NCI-H1105 treated with DMSO at 0.1 percent for 48 hours (cell line): ENCODE measurements at regions not wholly inside any gene's neighbourhood (a gene's known extent, or its start where the extent isn't known, plus 50 kb on each side); places are given as distances from the start of the nearest gene placed in this dataset.

Experiments used
- DNase-seq: peaks from one replicate; lab custom pipeline; 2025; lab: John Stamatoyannopoulos, UW

- DNase-seq, result no peak
Measured at GRCh38 chr6:167515873-167516507, 191.1 kb downstream of the TTLL2 start.

- DNase-seq, result no peak
Measured at GRCh38 chr6:167517254-167517916, 192.5 kb downstream of the TTLL2 start.

GRCh38 chr6:167523426-167523825 lies 198.5 kb downstream of the TTLL2 start:
- no peak for DNase-seq

GRCh38 chr6:167524261-167525111 lies 199.6 kb downstream of the TTLL2 start:
- DNase-seq, result no peak

GRCh38 chr6:167525774-167526173 lies 200.9 kb downstream of the TTLL2 start:
- DNase-seq, result no peak

GRCh38 chr6:167526465-167527368 lies 201.8 kb downstream of the TTLL2 start:
- DNase-seq, result no peak

GRCh38 chr6:167528239-167528638 lies 203.4 kb downstream of the TTLL2 start:
- DNase-seq, result no peak

GRCh38 chr6:167528976-167529375 lies 204.1 kb downstream of the TTLL2 start:
- DNase-seq, result no peak

GRCh38 chr6:167529444-167530335 lies 204.8 kb downstream of the TTLL2 start:
- DNase-seq, result no peak

GRCh38 chr6:167530951-167531350 lies 206.1 kb downstream of the TTLL2 start:
- DNase-seq, result no peak

- DNase-seq, result no peak
Measured at GRCh38 chr6:167532410-167533288, 207.8 kb downstream of the TTLL2 start.

GRCh38 chr6:167533851-167534250 lies 209.0 kb downstream of the TTLL2 start:
- DNase-seq, result no peak

GRCh38 chr6:167537816-167538215 lies 212.9 kb downstream of the TTLL2 start:
- no peak for DNase-seq

GRCh38 chr6:167538746-167539145 lies 213.9 kb downstream of the TTLL2 start:
- DNase-seq, result no peak

GRCh38 chr6:167540796-167541195 lies 215.9 kb downstream of the TTLL2 start:
- DNase-seq, result no peak

- DNase-seq, result no peak
Measured at GRCh38 chr6:167541544-167541943, 216.7 kb downstream of the TTLL2 start.

- DNase-seq, result no peak
Measured at GRCh38 chr6:167543602-167544497, 219.0 kb downstream of the TTLL2 start.

GRCh38 chr6:167546611-167547327 lies 221.9 kb downstream of the TTLL2 start:
- no peak for DNase-seq
